ENCODE measurements at regions not wholly inside any gene's neighbourhood (a gene's known extent, or its start where the extent isn't known, plus 50 kb on each side); places are given as distances from the start of the nearest gene placed in this dataset.

DNA sequence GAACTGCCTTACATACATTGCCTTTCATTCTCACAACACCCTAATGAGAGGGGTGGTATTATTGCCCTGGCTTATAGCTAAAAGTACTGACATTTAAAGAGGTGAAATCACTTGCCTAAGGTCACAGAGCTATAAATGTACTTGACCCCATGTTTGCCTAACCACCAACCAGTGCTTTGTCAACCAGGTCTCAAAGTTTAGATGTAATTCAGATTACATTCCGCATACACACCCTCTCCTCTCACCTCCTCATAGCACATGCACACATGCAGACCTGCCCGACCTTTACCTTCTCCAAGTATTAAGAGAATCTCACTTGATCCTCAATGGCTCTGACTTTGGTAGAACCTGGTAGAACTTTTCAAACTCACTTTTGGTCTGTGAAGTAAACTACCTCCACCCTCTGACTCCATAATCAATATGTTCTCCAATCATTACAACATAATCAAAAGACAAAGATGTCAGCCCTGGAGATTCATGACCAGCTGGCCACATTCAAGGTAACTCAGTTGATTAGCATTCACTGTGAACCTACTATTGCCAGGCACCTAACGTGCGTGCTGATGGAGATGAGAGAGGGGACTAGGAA lies 63.2 kb upstream of the HES1 start:
- H2AFZ ChIP-seq (ENCODE audit: low read depth, low read length, poor library complexity, severe bottlenecking): no peak overlapping the region
- H3K9ac ChIP-seq (ENCODE audit: low read length): no peak overlapping the region
- intact Hi-C loops (cut with micrococcal nuclease): loop anchor here (5.0 kb wide), 1 partner anchor 65 kb away; the partner anchor contains the start of gene HES1
- peaks cover 12 to 33% of the 10 kb centered on the region in 2 experiments for H3K4me1 ChIP-seq (ENCODE audit: control insufficient read depth in 1 of 2, insufficient read depth in 2 of 2, low read length in 2 of 2)
- ChIA-PET CTCF (no interaction called here), RAD21 (ENCODE audit: low non-redundant PET in 1 of 2, low total read pairs in 2 of 2, uncharacterized antibody in 2 of 2, unreplicated experiment in 2 of 2) (interaction anchor here in 1 of 2 experiments (0.7 kb wide), 1 partner anchor 13 kb away, joined by 3 read pairs; no protein-coding TSS in a partner anchor), POLR2A (no interaction called here)
- no peaks in the 10 kb centered on the region for H4K20me1 ChIP-seq (ENCODE audit: insufficient read depth)
- ATAC-seq (no peak), DNase-seq (ENCODE audit: low read depth, low spot score) (no peak)
- no peak for TF ChIP-seq SP1 (IDR thresholded peaks at IDR 0.05; ENCODE audit: low read depth)
- no peak for TF ChIP-seq YY1 (IDR thresholded peaks at IDR 0.05; ENCODE audit: extremely low read depth, insufficient replicate concordance, low read depth, low read length)
- no peak for TF ChIP-seq ZFX (IDR thresholded peaks at IDR 0.05)
- no peak for TF ChIP-seq CEBPB (IDR thresholded peaks at IDR 0.05; ENCODE audit: low read depth)
- TF ChIP-seq, protein P1, sequence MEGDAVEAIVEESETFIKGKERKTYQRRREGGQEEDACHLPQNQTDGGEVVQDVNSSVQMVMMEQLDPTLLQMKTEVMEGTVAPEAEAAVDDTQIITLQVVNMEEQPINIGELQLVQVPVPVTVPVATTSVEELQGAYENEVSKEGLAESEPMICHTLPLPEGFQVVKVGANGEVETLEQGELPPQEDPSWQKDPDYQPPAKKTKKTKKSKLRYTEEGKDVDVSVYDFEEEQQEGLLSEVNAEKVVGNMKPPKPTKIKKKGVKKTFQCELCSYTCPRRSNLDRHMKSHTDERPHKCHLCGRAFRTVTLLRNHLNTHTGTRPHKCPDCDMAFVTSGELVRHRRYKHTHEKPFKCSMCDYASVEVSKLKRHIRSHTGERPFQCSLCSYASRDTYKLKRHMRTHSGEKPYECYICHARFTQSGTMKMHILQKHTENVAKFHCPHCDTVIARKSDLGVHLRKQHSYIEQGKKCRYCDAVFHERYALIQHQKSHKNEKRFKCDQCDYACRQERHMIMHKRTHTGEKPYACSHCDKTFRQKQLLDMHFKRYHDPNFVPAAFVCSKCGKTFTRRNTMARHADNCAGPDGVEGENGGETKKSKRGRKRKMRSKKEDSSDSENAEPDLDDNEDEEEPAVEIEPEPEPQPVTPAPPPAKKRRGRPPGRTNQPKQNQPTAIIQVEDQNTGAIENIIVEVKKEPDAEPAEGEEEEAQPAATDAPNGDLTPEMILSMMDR (IDR thresholded peaks at IDR 0.05 in 2 of 3, conservative IDR thresholded peaks at IDR 0.05 in 1 of 3; ENCODE audit: borderline replicate concordance in 1 of 3, insufficient read depth in 1 of 3, low read depth in 2 of 3, low read length in 2 of 3): no peak
- no peak for TF ChIP-seq EZH2phosphoT487 (IDR thresholded peaks at IDR 0.05; ENCODE audit: borderline replicate concordance)
- TF ChIP-seq ZNF274 (IDR thresholded peaks at IDR 0.05; ENCODE audit: low read depth, low read length): no peak
- TF ChIP-seq ELF1 (IDR thresholded peaks at IDR 0.05; ENCODE audit: borderline replicate concordance, low read depth): no peak
- TF ChIP-seq, protein P2, sequence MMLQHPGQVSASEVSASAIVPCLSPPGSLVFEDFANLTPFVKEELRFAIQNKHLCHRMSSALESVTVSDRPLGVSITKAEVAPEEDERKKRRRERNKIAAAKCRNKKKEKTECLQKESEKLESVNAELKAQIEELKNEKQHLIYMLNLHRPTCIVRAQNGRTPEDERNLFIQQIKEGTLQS (IDR thresholded peaks at IDR 0.05): no peak
- no peak for TF ChIP-seq JUND (IDR thresholded peaks at IDR 0.05)
- no peak for TF ChIP-seq EGR1 (IDR thresholded peaks at IDR 0.05; ENCODE audit: low read depth)
- TF ChIP-seq FOSL1 (IDR thresholded peaks at IDR 0.05; ENCODE audit: low read depth): no peak
- TF ChIP-seq CBX3 (IDR thresholded peaks at IDR 0.05; ENCODE audit: low read depth): no peak
- no peak for TF ChIP-seq RAD21 (IDR thresholded peaks at IDR 0.05; ENCODE audit: low read depth)
- TF ChIP-seq, protein P3, sequence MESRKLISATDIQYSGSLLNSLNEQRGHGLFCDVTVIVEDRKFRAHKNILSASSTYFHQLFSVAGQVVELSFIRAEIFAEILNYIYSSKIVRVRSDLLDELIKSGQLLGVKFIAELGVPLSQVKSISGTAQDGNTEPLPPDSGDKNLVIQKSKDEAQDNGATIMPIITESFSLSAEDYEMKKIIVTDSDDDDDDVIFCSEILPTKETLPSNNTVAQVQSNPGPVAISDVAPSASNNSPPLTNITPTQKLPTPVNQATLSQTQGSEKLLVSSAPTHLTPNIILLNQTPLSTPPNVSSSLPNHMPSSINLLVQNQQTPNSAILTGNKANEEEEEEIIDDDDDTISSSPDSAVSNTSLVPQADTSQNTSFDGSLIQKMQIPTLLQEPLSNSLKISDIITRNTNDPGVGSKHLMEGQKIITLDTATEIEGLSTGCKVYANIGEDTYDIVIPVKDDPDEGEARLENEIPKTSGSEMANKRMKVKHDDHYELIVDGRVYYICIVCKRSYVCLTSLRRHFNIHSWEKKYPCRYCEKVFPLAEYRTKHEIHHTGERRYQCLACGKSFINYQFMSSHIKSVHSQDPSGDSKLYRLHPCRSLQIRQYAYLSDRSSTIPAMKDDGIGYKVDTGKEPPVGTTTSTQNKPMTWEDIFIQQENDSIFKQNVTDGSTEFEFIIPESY (IDR thresholded peaks at IDR 0.05; ENCODE audit: extremely low read depth, insufficient replicate concordance, low read length): no peak
- no peak for TF ChIP-seq TCF7L2 (IDR thresholded peaks at IDR 0.05; ENCODE audit: borderline replicate concordance, extremely low read depth, insufficient read depth, insufficient read length)
- no peak for TF ChIP-seq POLR2AphosphoS5 (IDR thresholded peaks at IDR 0.05; ENCODE audit: low read depth, low read length)
- no peak for TF ChIP-seq POLR2A (IDR thresholded peaks at IDR 0.05; ENCODE audit: borderline replicate concordance, extremely low read depth, insufficient read depth, insufficient read length)
- TF ChIP-seq, protein P4, sequence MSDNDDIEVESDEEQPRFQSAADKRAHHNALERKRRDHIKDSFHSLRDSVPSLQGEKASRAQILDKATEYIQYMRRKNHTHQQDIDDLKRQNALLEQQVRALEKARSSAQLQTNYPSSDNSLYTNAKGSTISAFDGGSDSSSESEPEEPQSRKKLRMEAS (IDR thresholded peaks at IDR 0.05): no peak
- H3K9me3 ChIP-seq (ENCODE audit: control insufficient read depth in 1 of 2, insufficient read depth in 1 of 2, low read depth in 1 of 2, low read length in 2 of 2): peaks cover 0 to 2% of the 10 kb centered on the region in 2 experiments; a peak in 1 of 4 replicates
- no peaks in the 10 kb centered on the region for H3K9me2 ChIP-seq (ENCODE audit: insufficient read depth)
- H3K27me3 ChIP-seq (ENCODE audit: insufficient read depth, low read length): no peaks in the 10 kb centered on the region; the same call in 1 of the 2 replicates
- no peaks in the 10 kb centered on the region for H3K36me3 ChIP-seq (ENCODE audit: control insufficient read depth in 1 of 2, insufficient read depth in 2 of 2, low read length in 2 of 2)
- no peak overlapping the region for H3K27ac ChIP-seq (ENCODE audit: low read depth, low read length)
- no TSS peak for BruUV-seq (replicated peaks)
- no peak overlapping the region for H3K4me3 ChIP-seq (replicated peaks in 1 of 2; ENCODE audit: low read depth in 1 of 2, low read length in 2 of 2)
- no peak overlapping the region for H3K4me2 ChIP-seq (ENCODE audit: low read length)
- no peaks in the 10 kb centered on the region for H3K79me2 ChIP-seq (ENCODE audit: insufficient read depth, low read length)
